ENCODE measurements at regions not wholly inside any gene's neighbourhood (a gene's known extent, or its start where the extent isn't known, plus 50 kb on each side); places are given as distances from the start of the nearest gene placed in this dataset.

- H3K27me3 ChIP-seq = no peaks in the 10 kb centered on the region
- WGBS = 83% methylated on average over 1 of the region's 1 CpG
- DNase-seq (ENCODE audit: extremely low spot score) = no peak
- no peak for TF ChIP-seq EP300 (IDR thresholded peaks at IDR 0.05)
- no peak for TF ChIP-seq POLR2A (IDR thresholded peaks at IDR 0.05; ENCODE audit: low read depth)
- no peak for TF ChIP-seq POLR2AphosphoS5 (IDR thresholded peaks at IDR 0.05)
- TF ChIP-seq CTCF (IDR thresholded peaks at IDR 0.05) = no peak
- H3K4me1 ChIP-seq = peaks cover 0 to 27% (median 5%) of the 10 kb centered on the region in 4 donors
- H3K4me3 ChIP-seq = no peak overlapping the region
- H3K27ac ChIP-seq (replicated peaks in 1 of 4) = peak overlapping the region in 2 of 4 donors; percentile 18 to 54
- no peaks in the 10 kb centered on the region for H3K9me3 ChIP-seq
- H3K36me3 ChIP-seq = no peaks in the 10 kb centered on the region
- intact Hi-C loops (cut with DNase I) = no loop called here
These were observed 176.1 kb upstream of the PHYHIPL start for GRCh38 chr10:59000162-59000825.

- TF ChIP-seq POLR2A (IDR thresholded peaks at IDR 0.05; ENCODE audit: low read depth) (no peak), EP300 (IDR thresholded peaks at IDR 0.05) (no peak), CTCF (IDR thresholded peaks at IDR 0.05) (no peak), POLR2AphosphoS5 (IDR thresholded peaks at IDR 0.05) (no peak)
- Histone ChIP-seq H3K9me3 (no peaks in the 10 kb centered on the region), H3K36me3 (no peaks in the 10 kb centered on the region), H3K4me1 (peaks cover 0 to 37% (median 8%) of the 10 kb centered on the region in 4 donors), H3K27me3 (no peaks in the 10 kb centered on the region), H3K4me3 (no peak overlapping the region), H3K27ac (replicated peaks in 1 of 4) (no peak overlapping the region)
- no peak for DNase-seq (ENCODE audit: extremely low spot score)
- intact Hi-C loops (cut with DNase I) = no loop called here
- 74% methylated on average over 3 of the region's 3 CpGs for WGBS
These were observed 174.4 kb upstream of the PHYHIPL start for GRCh38 chr10:59002011-59002410.

- Histone ChIP-seq H3K4me3 (no peak overlapping the region), H3K27me3 (no peaks in the 10 kb centered on the region), H3K36me3 (no peaks in the 10 kb centered on the region), H3K9me3 (no peaks in the 10 kb centered on the region), H3K27ac (replicated peaks in 1 of 4) (no peak overlapping the region), H3K4me1 (peaks cover 0 to 28% (median 8%) of the 10 kb centered on the region in 4 donors)
- TF ChIP-seq EP300 (IDR thresholded peaks at IDR 0.05) (no peak), CTCF (IDR thresholded peaks at IDR 0.05) (no peak), POLR2A (IDR thresholded peaks at IDR 0.05; ENCODE audit: low read depth) (no peak), POLR2AphosphoS5 (IDR thresholded peaks at IDR 0.05) (no peak)
- no peak for DNase-seq (ENCODE audit: extremely low spot score)
- intact Hi-C loops (cut with DNase I) = no loop called here
- WGBS = 79% methylated on average over 1 of the region's 1 CpG
These were observed 173.2 kb upstream of the PHYHIPL start for GRCh38 chr10:59003203-59003602.

GRCh38 chr10:59004392-59004791, 172.1 kb upstream of the PHYHIPL start:
- TF ChIP-seq POLR2AphosphoS5 (IDR thresholded peaks at IDR 0.05) = no peak
- TF ChIP-seq CTCF (IDR thresholded peaks at IDR 0.05) = no peak
- TF ChIP-seq EP300 (IDR thresholded peaks at IDR 0.05) = no peak
- no peak for TF ChIP-seq POLR2A (IDR thresholded peaks at IDR 0.05; ENCODE audit: low read depth)
- Histone ChIP-seq H3K36me3 (no peaks in the 10 kb centered on the region), H3K9me3 (no peaks in the 10 kb centered on the region), H3K4me1 (peaks cover 0 to 18% (median 7%) of the 10 kb centered on the region in 4 donors), H3K4me3 (no peak overlapping the region), H3K27me3 (no peaks in the 10 kb centered on the region), H3K27ac (replicated peaks in 1 of 4) (no peak overlapping the region)
- WGBS = 100% methylated on average over 1 of the region's 1 CpG
- intact Hi-C loops (cut with DNase I) = no loop called here
- no peak for DNase-seq (ENCODE audit: extremely low spot score)

Measured in esophagus muscularis mucosa (tissue), 4 donors.